Activated CD4-positive, alpha-beta T cell treated with anti-CD3 and anti-CD28 coated beads, Interleukin-2, Interleukin-4, amounts not matched to agents 100 ng/mL and 50 ng/mL, durations not matched to agents 16 hours and 8 hours (primary cell): ENCODE measurements at regions not wholly inside any gene's neighbourhood (a gene's known extent, or its start where the extent isn't known, plus 50 kb on each side); places are given as distances from the start of the nearest gene placed in this dataset.
"Not testable (repeated sequence)": the region's sequence is repeated elsewhere in the genome, so short reads cannot be mapped to it uniquely, and the experiment has no call there.

ENCODE experiments used
- DNase-seq: peaks from one replicate; pipeline ENCODE4 v3.0.0-alpha.2; 2020; ENCODE audit warnings: low spot score

DNA sequence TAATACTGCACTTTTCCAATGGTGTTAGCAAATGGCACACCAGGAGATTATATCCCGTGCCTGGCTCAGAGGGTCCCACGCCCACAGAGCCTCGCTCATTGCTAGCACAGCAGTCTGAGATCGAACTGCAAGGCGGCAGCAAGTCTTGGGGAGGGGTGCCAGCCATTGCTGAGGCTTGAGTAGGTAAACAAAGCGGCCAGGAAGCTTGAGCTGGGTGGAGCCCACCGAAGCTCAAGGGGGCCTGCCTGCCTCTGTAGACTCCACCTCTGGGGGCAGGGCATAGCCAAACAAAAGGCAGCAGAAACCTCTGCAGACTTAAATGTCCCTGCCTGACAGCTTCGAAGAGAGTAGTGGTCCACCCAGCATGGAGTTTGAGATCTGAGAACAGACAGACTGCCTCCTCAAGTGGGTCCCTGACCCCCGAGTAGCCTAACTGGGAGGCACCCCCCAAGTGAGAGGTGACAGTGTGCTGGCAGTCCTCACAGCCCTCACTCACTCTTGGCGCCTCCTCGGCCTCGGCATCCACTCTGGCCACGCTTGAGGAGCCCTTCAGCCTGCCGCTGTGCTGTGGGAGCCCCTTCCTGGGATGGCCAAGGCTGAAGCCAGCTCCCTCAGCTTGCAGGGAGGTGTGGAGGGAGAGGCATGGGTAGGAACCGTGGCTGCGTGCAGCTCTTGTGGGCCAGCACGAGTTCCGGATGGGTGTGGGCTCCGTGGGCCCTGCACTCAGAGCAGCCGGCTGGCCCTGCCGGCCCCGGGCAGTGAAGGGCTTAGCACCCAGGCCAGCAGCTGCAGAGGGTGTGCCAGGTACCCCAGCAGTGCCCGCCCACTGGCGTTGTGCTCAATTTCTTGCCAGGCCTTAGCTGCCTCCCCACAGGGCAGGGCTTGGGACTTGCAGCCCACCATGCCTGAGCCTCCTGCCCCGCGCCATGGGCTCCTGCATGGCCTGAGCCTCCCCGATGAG, 188.0 kb downstream of the MMUT start:
- DNase-seq = not testable (repeated sequence)

DNA sequence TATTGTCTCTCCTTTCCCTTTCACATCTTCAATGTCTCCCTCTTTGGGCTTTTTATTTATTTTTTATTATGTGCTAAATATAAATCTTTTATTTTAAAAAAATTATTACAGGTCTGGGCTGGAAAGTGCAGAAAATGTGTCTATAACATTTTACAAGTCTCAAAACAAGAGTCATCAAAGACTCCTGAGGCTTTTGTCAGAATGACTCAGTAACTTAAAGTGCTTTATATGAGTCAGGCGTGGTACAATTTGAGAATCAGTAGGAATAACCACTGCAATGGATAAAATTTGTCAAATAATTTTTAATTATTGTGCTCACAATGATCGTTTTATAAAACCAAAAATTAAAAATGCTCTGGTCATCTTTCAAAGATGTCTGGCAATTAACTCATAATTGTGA, 193.9 kb downstream of the MMUT start:
- DNase-seq = no peak

DNA sequence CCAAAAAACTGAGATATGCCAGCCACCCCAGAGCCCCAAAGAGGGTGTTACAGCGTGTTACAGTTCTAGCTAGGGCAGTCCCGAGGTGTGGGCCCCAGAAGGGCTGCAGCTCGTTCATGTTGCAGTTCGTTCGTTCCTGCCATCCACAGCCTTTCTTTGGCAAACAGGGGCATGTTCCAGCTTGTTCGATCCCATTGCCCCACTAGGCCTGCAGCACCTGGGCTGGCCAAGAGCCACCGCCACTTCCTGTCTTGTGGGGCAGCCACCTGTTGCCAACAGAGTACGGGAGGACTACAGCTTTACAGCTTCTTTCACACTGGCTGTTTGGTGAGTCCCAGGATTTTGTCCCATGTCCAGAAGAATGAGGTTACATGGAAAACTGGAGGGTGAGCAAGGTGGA, 198.1 kb downstream of the MMUT start:
- DNase-seq = no peak

DNA sequence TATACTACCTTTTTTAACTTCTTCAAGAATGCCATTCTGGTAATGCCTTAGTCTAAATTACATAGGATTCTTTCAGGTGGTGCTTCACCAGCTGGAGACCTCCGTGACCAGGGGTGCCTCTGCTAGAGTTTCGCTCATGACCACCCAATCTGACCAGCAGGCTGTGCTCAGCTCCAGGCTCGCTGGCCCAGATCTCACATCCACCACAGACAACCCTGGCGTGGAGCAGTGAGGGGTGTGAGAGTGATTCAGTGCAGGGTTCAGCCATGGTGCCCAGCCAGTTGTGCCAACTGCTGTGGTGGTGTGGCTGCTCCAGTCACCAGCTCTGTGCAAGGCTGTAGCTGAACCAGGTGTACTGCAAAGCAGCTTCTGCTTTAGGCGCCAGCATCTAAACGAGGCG, 198.6 kb downstream of the MMUT start:
- no peak for DNase-seq

DNA sequence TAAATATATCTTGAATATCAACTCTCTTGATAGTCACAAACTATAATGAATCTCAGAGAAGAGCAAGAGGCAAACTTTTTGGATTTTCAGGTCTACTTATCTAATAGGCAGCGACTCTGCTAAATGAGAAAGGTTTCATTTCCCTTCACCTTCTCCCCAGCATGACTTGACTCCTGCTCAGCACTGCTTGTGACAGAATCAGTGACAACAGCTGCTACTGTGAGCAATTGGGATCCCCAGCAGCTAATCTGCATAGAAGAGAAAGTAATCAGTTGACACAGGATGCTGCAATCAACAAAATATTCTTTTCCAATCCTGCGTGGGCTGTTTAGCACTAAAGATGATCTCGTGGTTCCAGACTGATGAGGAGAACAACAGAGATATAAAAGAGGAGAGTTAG, 205.5 kb downstream of the MMUT start:
- no peak for DNase-seq

DNA sequence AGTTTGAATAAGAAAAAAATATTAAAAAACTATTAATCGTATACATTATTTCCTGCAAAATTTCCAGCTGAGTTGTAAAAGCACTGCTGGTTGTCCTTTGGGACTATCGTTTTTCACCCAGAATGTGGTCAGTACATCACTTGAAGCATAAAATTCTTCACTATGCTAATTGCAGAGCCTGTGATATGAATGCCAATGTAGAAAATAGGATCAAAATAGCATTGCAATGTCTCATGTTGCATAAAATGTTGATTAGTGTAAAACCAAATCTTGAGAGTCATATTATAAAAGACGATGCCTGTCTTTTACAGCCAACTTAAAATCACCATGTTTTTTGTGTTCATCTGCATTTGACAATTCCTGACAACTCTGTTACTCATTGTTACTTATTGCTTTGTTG, 207.7 kb downstream of the MMUT start:
- no peak for DNase-seq

DNA sequence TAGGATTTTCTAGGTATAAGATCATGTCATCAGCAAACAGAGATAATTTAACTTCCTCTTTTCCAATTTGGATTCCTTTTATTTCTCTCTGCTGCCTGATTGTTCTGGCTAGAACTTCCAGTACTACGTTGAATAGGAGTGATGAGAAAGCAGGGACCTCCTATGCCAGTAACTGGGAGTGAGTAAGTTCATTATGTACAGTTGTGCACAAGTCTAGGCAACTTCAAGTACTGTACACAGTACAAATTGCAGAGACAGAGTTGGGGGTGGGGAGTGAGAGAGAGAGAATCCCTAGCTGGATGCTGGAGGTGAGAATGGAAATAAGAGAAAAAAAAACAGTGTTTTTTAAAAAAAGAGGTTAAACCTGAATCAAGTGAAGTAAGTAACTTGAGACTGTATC, 210.2 kb downstream of the MMUT start:
- no peak for DNase-seq

DNA sequence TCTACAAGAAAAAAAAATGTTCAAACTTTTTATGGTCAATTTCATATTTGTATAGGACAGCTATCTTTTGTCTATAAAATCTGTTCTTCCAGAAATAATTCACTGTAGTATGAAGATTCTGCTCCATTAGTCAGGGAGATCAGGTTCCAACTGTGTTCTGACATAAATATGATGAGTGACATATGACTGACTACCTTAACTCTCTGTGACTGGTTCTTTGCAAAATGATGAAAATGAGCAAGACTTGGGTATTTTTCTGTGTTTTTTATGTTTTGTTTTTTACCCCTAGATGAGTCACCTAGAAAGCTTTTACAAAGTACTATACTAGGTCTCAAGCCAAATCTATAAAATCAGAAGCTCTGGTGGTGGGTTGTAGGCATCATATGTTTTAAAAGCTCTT, 229.6 kb downstream of the MMUT start:
- no peak for DNase-seq

DNA sequence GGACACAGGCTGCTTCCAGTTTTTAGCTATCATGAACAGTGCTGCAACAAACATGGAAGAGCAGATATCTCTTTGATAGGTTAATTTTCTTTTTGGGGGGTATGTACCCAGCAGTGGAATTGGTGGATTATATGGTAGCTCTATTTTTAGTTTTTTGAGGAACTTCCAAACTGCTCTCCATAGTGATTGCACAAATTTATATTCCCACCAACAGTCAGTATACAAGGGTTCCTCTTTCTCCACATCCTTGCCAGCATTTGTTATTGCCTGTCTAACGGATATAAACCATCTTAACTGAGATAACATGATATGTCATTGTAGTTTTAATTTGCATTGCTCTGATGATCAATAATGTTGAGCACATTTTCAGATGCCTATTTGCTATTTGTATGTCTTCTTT, 237.6 kb downstream of the MMUT start:
- DNase-seq = no peak

DNA sequence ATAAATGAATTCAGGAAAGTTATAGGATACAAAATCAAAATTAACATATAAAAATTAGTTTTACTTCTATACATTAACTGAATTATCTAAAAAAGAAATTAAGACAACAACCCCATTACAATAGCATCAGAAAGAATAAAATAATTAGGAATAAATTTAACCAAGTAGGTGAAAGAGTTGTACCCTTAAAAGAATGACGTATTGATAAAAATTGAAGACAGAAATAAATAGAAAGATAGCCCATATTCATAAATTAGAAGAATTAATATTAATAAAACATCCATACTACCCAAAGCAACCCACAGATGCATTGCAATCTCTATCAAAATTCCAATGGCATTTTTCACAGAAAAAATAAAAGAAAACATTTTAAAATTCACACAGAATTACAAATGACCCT, 242.8 kb downstream of the MMUT start:
- no peak for DNase-seq

DNA sequence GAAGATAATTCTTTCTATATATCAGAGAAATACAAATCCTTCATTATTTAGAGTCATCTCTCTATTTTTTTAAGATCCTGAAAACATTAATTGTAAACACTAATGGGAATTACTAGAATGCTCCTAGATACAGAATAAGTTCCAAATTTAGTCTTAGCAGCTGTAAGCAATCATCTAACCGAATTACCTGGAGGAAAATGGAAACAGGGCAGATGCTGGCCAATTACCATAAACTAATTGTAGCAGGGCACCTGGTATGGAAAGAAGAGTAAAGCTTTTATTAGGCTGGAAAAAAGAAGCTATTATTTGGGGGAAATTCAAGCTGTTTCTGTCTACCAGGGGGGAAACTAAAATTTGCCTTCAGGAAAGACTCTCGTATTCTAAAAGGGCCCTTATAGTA, 257.5 kb downstream of the MMUT start:
- DNase-seq = no peak

DNA sequence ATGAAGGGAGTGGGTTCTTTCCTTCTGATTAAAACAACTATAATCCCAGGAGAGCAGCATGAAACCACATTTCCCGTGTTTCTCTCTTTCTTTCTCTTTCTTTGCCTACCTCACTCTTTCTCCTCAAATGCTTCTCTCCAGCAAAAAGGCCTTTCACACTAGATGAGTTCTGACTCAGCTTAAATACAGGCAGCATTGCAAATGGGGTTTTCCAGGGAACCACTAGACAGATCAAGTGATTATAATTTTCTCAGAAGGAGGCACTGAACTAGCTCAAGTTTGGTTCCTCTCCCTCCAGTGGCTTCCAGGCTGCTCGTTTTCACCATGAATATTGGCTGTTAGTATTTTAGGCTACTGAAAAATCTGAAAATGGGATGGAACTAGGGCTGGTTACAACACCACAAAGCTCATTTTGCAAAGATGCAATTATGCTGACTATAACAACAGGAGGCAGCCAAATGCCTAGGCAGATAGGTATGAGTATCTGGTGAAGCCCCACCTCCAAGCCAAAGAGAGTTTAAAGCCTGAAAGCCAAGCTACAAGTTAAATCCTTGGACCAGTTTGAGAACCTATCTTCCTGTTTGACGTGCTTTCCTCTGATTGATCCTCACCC, 260.0 kb downstream of the MMUT start:
- DNase-seq = no peak

DNA sequence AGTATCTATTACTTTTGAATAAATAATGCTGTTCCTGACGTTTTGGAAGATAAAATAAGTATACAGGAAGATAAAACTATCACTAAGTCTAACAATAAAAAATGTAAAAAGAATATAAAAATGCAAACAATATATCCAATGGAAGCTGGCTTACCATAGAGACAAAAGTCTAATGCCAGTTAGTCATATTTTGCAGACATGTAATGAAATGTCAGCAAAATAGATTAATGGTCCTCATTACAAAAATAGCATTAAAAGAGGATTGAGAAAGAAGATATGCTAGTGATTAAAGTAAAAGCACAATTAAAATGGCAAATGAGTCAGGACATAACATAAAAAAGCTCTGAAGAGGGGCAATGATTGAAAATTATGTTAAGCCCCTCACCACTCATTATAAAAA, 265.0 kb downstream of the MMUT start:
- DNase-seq = no peak

DNA sequence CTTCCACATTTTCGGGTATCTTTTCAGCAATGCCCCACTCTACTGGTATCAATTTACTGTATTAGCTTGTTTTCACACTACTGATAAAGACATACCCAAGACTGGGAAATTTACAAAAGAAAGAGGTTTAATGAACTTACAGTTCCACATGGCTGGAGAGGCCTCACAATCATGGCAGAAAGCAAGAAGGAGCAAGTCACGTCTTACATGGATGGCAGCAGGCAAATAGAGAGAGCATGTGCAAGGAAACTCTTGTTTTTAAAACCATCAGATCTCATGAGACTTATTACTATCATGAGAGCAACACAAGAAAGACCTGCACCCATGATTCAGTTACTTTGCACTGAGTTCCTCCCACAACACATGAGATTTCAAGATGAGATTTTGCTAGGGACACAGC, 300.7 kb downstream of the MMUT start:
- not testable (repeated sequence) for DNase-seq

DNA sequence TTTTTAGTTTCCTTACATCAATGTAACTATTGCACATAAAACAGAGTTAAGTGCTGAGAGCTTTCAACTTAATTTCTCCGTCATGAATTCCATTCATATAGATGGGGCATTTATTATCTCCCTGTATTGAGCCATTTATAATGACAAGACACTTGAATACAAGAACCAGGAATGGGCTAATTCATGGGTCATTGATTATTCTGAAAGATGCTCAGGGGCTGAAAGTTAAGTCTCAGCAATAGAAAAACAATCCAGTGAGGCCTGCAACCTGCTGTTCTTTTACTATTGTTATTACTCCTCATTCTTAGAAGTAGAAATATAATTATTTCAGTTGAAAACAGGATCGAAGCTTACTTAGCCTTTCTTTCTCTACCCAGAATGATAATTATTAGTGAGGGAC, 307.7 kb downstream of the MMUT start:
- no peak for DNase-seq

DNA sequence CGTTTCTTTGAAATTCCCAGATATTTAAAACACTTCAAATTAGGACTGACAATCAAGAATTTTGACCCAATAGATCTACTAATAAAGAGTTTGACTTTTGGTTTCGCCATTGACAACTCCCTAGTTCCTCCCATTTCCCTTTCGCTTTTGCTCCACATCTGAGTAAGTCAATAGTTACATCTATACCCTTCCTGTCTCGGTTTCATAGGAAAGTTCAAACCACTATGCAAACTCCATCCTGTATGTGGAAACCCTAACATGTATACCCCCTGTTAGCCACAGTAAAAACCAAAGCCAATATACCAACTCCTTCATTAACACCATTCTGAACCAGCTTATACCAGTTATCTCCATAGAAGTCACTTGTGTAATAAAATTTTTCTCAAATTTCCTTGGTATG, 311.1 kb downstream of the MMUT start:
- DNase-seq = no peak

DNA sequence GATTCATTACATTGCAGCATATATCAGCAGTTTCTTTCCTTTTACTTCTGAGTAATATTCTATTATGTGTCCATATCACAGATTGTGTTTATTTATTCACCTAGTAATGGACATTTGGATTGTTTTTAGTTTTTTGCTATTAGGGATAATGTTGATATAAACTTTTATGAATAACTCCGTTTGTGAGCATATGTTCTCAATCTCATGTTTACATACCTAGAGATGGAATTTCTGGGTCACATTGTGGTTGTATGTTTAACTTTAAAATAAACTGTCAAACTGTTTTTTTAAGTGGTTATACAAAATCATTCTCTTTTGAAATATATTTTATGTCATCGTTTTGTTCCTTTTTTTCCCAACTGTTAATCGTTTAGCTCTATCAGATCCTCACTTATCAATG, 311.6 kb downstream of the MMUT start:
- no peak for DNase-seq

DNA sequence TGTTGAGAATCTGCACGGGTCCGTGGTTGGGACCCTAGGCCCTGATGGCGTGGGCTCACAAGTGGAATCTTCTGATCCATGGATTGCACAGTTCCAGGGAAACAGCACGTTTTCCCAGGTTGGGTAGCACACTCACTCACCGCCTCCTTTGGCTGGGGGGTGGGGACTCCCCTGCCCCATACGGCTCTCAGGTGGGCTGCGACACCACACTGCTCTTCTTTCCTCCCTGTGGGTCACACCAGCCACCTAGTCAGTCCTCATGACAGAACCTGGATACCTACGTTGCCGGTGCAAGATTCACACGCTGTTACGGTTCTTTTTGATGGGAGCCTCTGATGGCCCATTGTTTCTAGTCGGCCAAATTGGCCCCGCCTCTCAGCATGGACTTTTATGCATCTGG, 312.0 kb downstream of the MMUT start:
- DNase-seq = no peak

DNA sequence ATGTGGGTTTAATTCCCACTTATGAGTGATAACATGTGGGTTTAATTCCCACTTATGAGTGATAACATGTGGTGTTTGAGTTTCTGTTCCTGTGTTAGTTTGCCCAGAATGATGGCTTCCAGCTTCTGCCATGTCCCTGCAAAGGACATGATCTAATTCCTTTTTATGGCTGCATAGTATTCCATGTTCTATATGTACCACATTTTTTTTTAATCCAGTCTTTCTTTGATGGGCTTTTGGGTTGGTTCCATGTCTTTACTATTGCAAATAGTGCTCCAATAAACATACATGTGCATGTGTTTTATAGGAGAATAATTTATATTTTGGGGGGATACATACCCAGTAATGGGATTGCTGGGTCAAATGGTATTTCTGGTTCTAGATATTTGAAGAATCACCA, 317.8 kb downstream of the MMUT start:
- DNase-seq = no peak

DNA sequence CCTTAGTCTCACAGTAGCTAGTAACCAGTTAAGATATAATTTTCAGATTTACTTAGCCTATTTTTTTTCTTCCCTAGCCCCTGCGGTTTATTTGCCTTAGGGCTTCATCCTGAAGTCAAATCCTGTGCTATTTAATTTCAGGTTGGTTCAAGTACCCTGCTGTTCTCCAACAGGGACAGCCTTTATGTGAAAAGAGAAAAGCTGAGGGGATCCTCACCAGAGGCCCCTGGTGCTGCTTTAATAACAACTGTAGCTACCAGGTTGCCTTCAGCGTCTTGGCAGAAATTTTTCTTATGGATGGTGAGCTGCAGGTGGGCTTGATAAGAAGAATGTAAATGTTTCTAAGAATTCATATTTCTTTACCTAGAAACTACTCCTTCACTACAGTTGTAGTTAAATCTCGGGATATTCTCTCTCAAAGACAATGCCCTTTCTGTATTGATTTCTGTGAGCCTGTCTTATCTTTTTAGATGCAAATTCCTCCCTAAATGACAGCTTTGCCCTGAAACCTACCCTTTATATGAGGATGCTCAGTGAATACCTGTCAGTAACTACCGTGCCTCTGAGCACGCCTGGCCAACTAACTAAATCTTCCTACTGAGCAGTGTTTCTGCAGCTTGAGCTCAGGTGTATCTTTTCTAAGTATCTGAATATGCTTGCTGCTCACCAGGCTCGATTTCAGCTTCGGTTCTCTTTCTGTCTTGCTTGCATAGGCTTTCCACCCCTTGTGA, 320.5 kb downstream of the MMUT start:
- DNase-seq = no peak

DNA sequence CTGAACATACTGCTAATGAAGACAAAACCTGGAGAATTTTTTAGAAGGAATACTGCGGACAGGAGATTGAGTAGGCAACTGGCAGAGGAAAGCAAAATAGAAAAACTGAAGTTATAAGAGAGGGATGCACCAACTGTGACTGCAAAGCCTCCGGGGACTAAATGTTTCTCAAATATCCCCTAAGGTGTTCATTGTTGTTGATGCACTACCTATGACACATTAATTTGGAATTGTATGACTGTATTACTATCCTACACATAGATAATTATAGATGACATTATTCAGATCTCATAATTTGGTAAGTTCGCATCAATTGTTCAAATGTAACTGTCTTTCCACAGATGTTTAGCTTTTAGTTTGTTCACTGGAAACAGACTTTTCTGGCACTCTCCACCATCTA, 341.1 kb downstream of the MMUT start:
- no peak for DNase-seq

DNA sequence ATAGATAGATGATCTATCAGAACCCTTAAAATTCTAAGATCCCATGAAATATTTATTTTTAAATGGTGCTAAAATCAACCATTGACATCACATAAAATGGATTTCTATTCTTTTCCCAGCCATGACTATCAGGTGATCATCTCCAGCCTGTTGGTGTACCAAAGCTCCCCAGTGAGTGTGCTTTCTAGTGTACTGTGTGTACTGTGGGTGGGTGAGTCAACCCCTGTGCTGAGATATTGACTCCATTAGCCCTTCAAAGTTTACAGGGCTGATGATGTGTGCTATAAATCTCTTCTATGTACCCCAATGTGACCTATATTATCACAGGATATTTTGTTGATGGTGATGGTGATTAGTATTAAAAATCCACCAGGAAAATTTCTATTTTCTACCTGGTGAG, 344.6 kb downstream of the MMUT start:
- DNase-seq = no peak

DNA sequence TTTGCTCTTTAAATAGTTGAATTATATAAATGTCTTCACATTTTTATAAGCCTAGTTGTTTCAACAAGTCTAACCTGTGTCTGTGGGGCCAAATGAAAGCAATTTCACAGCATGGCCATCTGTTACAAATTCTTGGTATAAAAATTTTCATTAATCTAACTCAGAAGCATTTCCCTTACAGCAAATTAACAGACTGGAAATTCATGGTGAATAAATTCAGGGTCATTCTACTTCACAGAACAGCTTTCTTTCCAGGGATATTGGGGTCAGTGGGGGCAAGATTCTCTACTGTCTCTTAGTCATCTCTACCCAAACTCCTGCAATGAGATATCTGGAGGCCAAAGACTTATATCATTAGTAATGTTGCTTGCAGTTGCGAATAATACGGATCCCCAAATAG, 352.1 kb downstream of the MMUT start:
- no peak for DNase-seq
